DMS153 treated with DMSO at 0.1 percent for 48 hours (cell line): ENCODE measurements at regions not wholly inside any gene's neighbourhood (a gene's known extent, or its start where the extent isn't known, plus 50 kb on each side); places are given as distances from the start of the nearest gene placed in this dataset.
"Not testable (repeated sequence)": the region's sequence is repeated elsewhere in the genome, so short reads cannot be mapped to it uniquely, and the experiment has no call there.

ENCODE experiments used
- DNase-seq: peaks from one replicate; lab custom pipeline; 2025; ENCODE audit not compliant: unreplicated experiment; lab: John Stamatoyannopoulos, UW

- DNase-seq = no peak
These were observed 57.1 kb upstream of the ATP1B1 start for GRCh38 chr1:169049258-169049938.

GRCh38 chr1:169051171-169051570 is 55.3 kb upstream of the ATP1B1 start:
- no peak for DNase-seq

GRCh38 chr1:169052171-169052570 is 54.3 kb upstream of the ATP1B1 start:
- DNase-seq = not testable (repeated sequence)

GRCh38 chr1:169052727-169053126 is 53.8 kb upstream of the ATP1B1 start:
- no peak for DNase-seq

- no peak for DNase-seq
These were observed 53.3 kb upstream of the ATP1B1 start for GRCh38 chr1:169053196-169053595.
